ENCODE measurements at regions not wholly inside any gene's neighbourhood (a gene's known extent, or its start where the extent isn't known, plus 50 kb on each side); places are given as distances from the start of the nearest gene placed in this dataset.

- TF ChIP-seq, protein P1, sequence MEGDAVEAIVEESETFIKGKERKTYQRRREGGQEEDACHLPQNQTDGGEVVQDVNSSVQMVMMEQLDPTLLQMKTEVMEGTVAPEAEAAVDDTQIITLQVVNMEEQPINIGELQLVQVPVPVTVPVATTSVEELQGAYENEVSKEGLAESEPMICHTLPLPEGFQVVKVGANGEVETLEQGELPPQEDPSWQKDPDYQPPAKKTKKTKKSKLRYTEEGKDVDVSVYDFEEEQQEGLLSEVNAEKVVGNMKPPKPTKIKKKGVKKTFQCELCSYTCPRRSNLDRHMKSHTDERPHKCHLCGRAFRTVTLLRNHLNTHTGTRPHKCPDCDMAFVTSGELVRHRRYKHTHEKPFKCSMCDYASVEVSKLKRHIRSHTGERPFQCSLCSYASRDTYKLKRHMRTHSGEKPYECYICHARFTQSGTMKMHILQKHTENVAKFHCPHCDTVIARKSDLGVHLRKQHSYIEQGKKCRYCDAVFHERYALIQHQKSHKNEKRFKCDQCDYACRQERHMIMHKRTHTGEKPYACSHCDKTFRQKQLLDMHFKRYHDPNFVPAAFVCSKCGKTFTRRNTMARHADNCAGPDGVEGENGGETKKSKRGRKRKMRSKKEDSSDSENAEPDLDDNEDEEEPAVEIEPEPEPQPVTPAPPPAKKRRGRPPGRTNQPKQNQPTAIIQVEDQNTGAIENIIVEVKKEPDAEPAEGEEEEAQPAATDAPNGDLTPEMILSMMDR (IDR thresholded peaks at IDR 0.05): no peak
- TF ChIP-seq POLR2A (IDR thresholded peaks at IDR 0.05): no peak
Observed at GRCh38 chr7:73963252-73963822, 64.6 kb upstream of the ELN start.

Data from body of pancreas (tissue), 4 donors.